ENCODE measurements at regions not wholly inside any gene's neighbourhood (a gene's known extent, or its start where the extent isn't known, plus 50 kb on each side); places are given as distances from the start of the nearest gene placed in this dataset.
A peak's percentile ranks its signal among the peaks of the same experiment; 100 is the strongest.

DNA sequence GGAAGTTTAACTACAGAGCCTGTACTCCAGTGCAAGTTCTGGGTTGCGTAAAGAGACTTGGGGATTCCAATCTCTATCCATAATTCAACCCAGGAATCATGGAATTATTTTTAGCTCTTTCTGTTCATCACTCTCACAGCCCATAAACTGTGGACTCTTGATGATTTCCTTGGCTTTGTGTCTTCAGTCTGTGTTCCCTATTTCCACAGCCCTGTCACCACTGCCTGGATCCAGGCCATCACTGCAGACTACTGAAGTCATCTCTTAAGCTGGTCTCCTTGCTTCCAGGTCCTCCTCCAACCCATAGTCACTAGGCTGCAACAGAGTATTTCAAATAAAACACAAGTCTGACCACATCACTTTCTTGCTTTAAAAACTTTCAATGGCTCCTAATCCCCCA is 211.7 kb downstream of the PLK2 start:
- no peaks in the 10 kb centered on the region for H3K9me3 ChIP-seq (ENCODE audit: control insufficient read depth, insufficient read depth, low read depth, low read length)
- H3K4me1 ChIP-seq (ENCODE audit: control insufficient read depth, insufficient read depth, low read length): no peaks in the 10 kb centered on the region
- H3K27me3 ChIP-seq (ENCODE audit: control insufficient read depth, insufficient read depth, low read length): no peaks in the 10 kb centered on the region
- DNase-seq (ENCODE audit: low read depth, low spot score) (no peak), ATAC-seq (no peak)
- TF ChIP-seq, protein P1, sequence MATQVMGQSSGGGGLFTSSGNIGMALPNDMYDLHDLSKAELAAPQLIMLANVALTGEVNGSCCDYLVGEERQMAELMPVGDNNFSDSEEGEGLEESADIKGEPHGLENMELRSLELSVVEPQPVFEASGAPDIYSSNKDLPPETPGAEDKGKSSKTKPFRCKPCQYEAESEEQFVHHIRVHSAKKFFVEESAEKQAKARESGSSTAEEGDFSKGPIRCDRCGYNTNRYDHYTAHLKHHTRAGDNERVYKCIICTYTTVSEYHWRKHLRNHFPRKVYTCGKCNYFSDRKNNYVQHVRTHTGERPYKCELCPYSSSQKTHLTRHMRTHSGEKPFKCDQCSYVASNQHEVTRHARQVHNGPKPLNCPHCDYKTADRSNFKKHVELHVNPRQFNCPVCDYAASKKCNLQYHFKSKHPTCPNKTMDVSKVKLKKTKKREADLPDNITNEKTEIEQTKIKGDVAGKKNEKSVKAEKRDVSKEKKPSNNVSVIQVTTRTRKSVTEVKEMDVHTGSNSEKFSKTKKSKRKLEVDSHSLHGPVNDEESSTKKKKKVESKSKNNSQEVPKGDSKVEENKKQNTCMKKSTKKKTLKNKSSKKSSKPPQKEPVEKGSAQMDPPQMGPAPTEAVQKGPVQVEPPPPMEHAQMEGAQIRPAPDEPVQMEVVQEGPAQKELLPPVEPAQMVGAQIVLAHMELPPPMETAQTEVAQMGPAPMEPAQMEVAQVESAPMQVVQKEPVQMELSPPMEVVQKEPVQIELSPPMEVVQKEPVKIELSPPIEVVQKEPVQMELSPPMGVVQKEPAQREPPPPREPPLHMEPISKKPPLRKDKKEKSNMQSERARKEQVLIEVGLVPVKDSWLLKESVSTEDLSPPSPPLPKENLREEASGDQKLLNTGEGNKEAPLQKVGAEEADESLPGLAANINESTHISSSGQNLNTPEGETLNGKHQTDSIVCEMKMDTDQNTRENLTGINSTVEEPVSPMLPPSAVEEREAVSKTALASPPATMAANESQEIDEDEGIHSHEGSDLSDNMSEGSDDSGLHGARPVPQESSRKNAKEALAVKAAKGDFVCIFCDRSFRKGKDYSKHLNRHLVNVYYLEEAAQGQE (IDR thresholded peaks at IDR 0.05; ENCODE audit: insufficient read depth in 1 of 2, low read depth in 2 of 2, low read length in 1 of 2): no peak
- TF ChIP-seq CTCF (IDR thresholded peaks at IDR 0.05) (no peak), POLR2AphosphoS5 (IDR thresholded peaks at IDR 0.05; ENCODE audit: low read depth, low read length) (no peak), SIN3A (IDR thresholded peaks at IDR 0.05; ENCODE audit: borderline replicate concordance, insufficient read depth, low read depth, low read length) (no peak), TCF7L2 (IDR thresholded peaks at IDR 0.05; ENCODE audit: low read depth, low read length) (no peak)
- H3K36me3 ChIP-seq (ENCODE audit: control insufficient read depth, insufficient read depth, low read length): no peaks in the 10 kb centered on the region
- peak overlapping the region; percentile 42; the same call in 1 of the 2 replicates for H3K27ac ChIP-seq (ENCODE audit: low read length)
- no TSS peak for BruUV-seq (replicated peaks)
- intact Hi-C loops (cut with micrococcal nuclease; ENCODE audit: unreplicated experiment) (no loop called here), in situ Hi-C loops (cut with HindIII; ENCODE audit: low pct_unique_long_range_greater_than_20kb, low sequenced_read_pairs) (no loop called here)
- POLR2A ChIA-PET: no interaction called here
- CTCF ChIA-PET: no interaction called here
- no peak overlapping the region for H3K4me3 ChIP-seq (ENCODE audit: low read depth in 2 of 2, low read length in 2 of 2)

GRCh38 chr5:58246461-58246944 is 213.4 kb downstream of the PLK2 start:
- in situ Hi-C loops (cut with HindIII; ENCODE audit: low pct_unique_long_range_greater_than_20kb, low sequenced_read_pairs): no loop called here
- no peaks in the 10 kb centered on the region for H3K27me3 ChIP-seq (ENCODE audit: control insufficient read depth, insufficient read depth, low read length)
- no peak for TF ChIP-seq SIN3A (IDR thresholded peaks at IDR 0.05; ENCODE audit: borderline replicate concordance, insufficient read depth, low read depth, low read length)
- no peak for TF ChIP-seq POLR2AphosphoS5 (IDR thresholded peaks at IDR 0.05; ENCODE audit: low read depth, low read length)
- TF ChIP-seq TCF7L2 (IDR thresholded peaks at IDR 0.05; ENCODE audit: low read depth, low read length): no peak
- TF ChIP-seq CTCF (IDR thresholded peaks at IDR 0.05): no peak
- H3K9me3 ChIP-seq (ENCODE audit: control insufficient read depth, insufficient read depth, low read depth, low read length): no peaks in the 10 kb centered on the region
- ChIA-PET POLR2A (no interaction called here), CTCF (interaction anchor here (0.6 kb wide), 1 partner anchor 13 kb away, joined by 5 read pairs; no protein-coding TSS in a partner anchor)
- no peaks in the 10 kb centered on the region for H3K36me3 ChIP-seq (ENCODE audit: control insufficient read depth, insufficient read depth, low read length)
- ATAC-seq (no peak), DNase-seq (ENCODE audit: low read depth, low spot score) (no peak)
- intact Hi-C loops (cut with micrococcal nuclease; ENCODE audit: unreplicated experiment): no loop called here
- no TSS peak for BruUV-seq (replicated peaks)
- peak overlapping the region; percentile 49; the same call in 1 of the 2 replicates for H3K27ac ChIP-seq (ENCODE audit: low read length)
- no peak overlapping the region for H3K4me3 ChIP-seq (ENCODE audit: low read depth in 2 of 2, low read length in 2 of 2)
- H3K4me1 ChIP-seq (ENCODE audit: control insufficient read depth, insufficient read depth, low read length): no peaks in the 10 kb centered on the region

Measured in Panc1 (cell line).